B cell (primary cell): ENCODE measurements at regions not wholly inside any gene's neighbourhood (a gene's known extent, or its start where the extent isn't known, plus 50 kb on each side); places are given as distances from the start of the nearest gene placed in this dataset.
"Not testable (repeated sequence)": the region's sequence is repeated elsewhere in the genome, so short reads cannot be mapped to it uniquely, and the experiment has no call there.

Experiments
- ATAC-seq: fragments of 200-7000 bp; cut with Tn5 transposase; one replicate; pipeline ENCODE4 v1.10.0; 2021; ENCODE audit warnings: low read depth, mild to moderate bottlenecking, moderate number of reproducible peaks, moderate library complexity
- CTCF ChIA-PET: fragments of 350-600 bp; sonication (Branson Sonifier 250); formaldehyde crosslinking; loops from one replicate; lab custom pipeline; 2021; ENCODE audit warnings: antibody characterized with exemption, inconsistent platforms; lab: Charles Lee
- POLR2A ChIA-PET: fragments of 350-600 bp; sonication (Branson Sonifier 250); formaldehyde crosslinking; loops from one replicate; lab custom pipeline; 2021; ENCODE audit warnings: antibody characterized with exemption; lab: Charles Lee
- DNase-seq: peaks from one replicate; pipeline ENCODE4 v3.0.0; 2013
- H2AFZ ChIP-seq: 2 replicates; pipeline ENCODE4 v1.6.1; 2012; ENCODE audit warnings: mild to moderate bottlenecking, low read depth, low read length; ENCODE audit not compliant: insufficient read depth, poor library complexity, severe bottlenecking
- H3K27ac ChIP-seq, 2 donors: 1 replicate in 1 of 2; 2 replicates in 1 of 2; pipeline ENCODE4 v1.5.1; 2012 to 2013; ENCODE audit warnings: low read length in 2 of 2, mild to moderate bottlenecking in 2 of 2, moderate library complexity in 1 of 2
- H3K27me3 ChIP-seq, 4 experiments: fragments of 200-600 bp in 1 of 4; sonication (generic) in 1 of 4; replicated peaks in 1 of 4; 1 replicate in 2 of 4; 2 replicates in 2 of 4; pipeline versions ENCODE4 v1.6.1 to v1.7.0; 2013 to 2016; ENCODE audit warnings: low read length in 3 of 4, mild to moderate bottlenecking in 2 of 4, mixed read lengths in 1 of 4, moderate library complexity in 1 of 4; ENCODE audit not compliant: insufficient read depth in 4 of 4, control insufficient read depth in 3 of 4; ENCODE audit errors: control extremely low read depth in 1 of 4
- H3K36me3 ChIP-seq, 2 experiments: replicated peaks in 1 of 2; 1 replicate in 1 of 2; 2 replicates in 1 of 2; pipeline versions ENCODE4 v1.6.1 to v1.7.1; 2013; ENCODE audit warnings: low read length in 1 of 2; ENCODE audit not compliant: insufficient read depth in 2 of 2, control insufficient read depth in 1 of 2; ENCODE audit errors: control extremely low read depth in 1 of 2, extremely low read depth in 1 of 2
- H3K4me1 ChIP-seq, 2 donors: fragments of 200-600 bp in 1 of 2; sonication (generic) in 1 of 2; 1 replicate in 1 of 2; 2 replicates in 1 of 2; pipeline versions ENCODE4 v1.5.1 to v1.6.1; 2013 to 2017; ENCODE audit warnings: low read length in 2 of 2; ENCODE audit not compliant: control insufficient read depth in 2 of 2, insufficient read depth in 2 of 2
- H3K4me2 ChIP-seq: replicated peaks from 2 replicates; pipeline ENCODE3; 2012; ENCODE audit warnings: mild to moderate bottlenecking, low read depth, low read length; ENCODE audit not compliant: poor library complexity, severe bottlenecking
- H3K4me3 ChIP-seq, 5 experiments: fragments of 200-600 bp in 1 of 5; sonication (generic) in 1 of 5; 1 replicate in 3 of 5; 2 replicates in 2 of 5; pipeline versions ENCODE4 v1.5.1 to v1.7.0; 2011 to 2016; ENCODE audit warnings: low read length in 4 of 5, mild to moderate bottlenecking in 4 of 5, low read depth in 2 of 5, control low read depth in 1 of 5, moderate library complexity in 1 of 5; ENCODE audit not compliant: insufficient read depth in 1 of 5; ENCODE audit errors: control extremely low read depth in 1 of 5, extremely low read depth in 1 of 5
- H3K79me2 ChIP-seq: fragments of 200-600 bp; sonication (generic); one replicate; pipeline ENCODE4 v1.6.0; 2016; ENCODE audit warnings: low read length; ENCODE audit not compliant: control insufficient read depth, insufficient read depth
- H3K9ac ChIP-seq: fragments of 200-600 bp; sonication (generic); 2 replicates; pipeline ENCODE4 v1.6.1; 2017; ENCODE audit warnings: mild to moderate bottlenecking, low read length, moderate library complexity
- H3K9me3 ChIP-seq, 3 donors: one replicate each; pipeline versions ENCODE4 v1.6.1 to v1.7.1; 2013; ENCODE audit warnings: low read length in 2 of 3; ENCODE audit not compliant: control insufficient read depth in 2 of 3, insufficient read depth in 1 of 3; ENCODE audit errors: control extremely low read depth in 1 of 3
- H4K20me1 ChIP-seq: 2 replicates; pipeline ENCODE4 v1.6.0; 2012; ENCODE audit warnings: mild to moderate bottlenecking, low read length; ENCODE audit not compliant: insufficient read depth, control insufficient read depth, poor library complexity, severe bottlenecking
- H3K27ac Mint-ChIP-seq: one replicate; pipeline ENCODE4 v1.8.0; 2021; ENCODE audit warnings: mixed read lengths
- H3K27me3 Mint-ChIP-seq: one replicate; pipeline ENCODE4 v1.8.0; 2021; ENCODE audit warnings: mixed read lengths
- H3K4me1 Mint-ChIP-seq: one replicate; pipeline ENCODE4 v1.8.0; 2021; ENCODE audit warnings: mixed read lengths
- H3K4me3 Mint-ChIP-seq: one replicate; pipeline ENCODE4 v1.8.0; 2021; ENCODE audit warnings: mixed read lengths
- H3K9me3 Mint-ChIP-seq: one replicate; pipeline ENCODE4 v1.8.0; 2022; ENCODE audit warnings: mixed read lengths; ENCODE audit not compliant: insufficient read depth
- EZH2 ChIP-seq: IDR thresholded peaks from 2 replicates; pipeline ENCODE4 v1.6.1; 2012; ENCODE audit warnings: borderline replicate concordance, low read depth, mild to moderate bottlenecking, moderate library complexity, low read length; ENCODE audit not compliant: insufficient read depth, poor library complexity, severe bottlenecking
- WGBS: methylation state at CpG from one replicate; pipeline ENCODE4 v1.1.5; 2013; ENCODE audit warnings: missing lambda C conversion rate; ENCODE audit not compliant: insufficient coverage; 5-methylcytosine and 5-hydroxymethylcytosine counted together
- intact Hi-C: fragments of 100-400 bp; cut with micrococcal nuclease; formaldehyde crosslinking; loops from one replicate; pipeline ENCODE4 v1.10.0; 2022
- TF ChIP-seq, protein P1 (sequence below): fragments of 200-600 bp; IDR thresholded peaks from one replicate; pipeline ENCODE4 v1.8.0; 2022; ENCODE audit warnings: antibody characterized with exemption, mild to moderate bottlenecking

DNA sequence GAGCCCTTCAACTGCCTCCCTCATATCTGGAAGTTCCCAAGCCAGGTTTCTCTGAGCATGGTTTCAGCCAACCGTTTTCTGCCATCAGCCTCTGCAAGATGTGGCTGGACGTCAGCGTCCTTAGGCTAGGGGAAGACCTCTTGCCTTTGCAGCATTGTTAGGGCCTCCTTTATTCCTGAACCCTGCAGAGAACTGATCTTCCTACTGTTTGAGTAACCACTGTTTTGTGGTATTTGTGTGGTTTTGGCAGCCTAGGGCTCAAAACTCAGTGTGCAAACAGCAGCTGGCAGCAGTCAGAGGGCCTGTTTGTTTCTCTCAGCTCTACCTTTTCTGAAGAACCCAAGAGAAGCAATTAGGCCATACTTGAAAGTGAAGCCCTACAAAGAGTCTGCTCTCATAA, 83.4 kb upstream of the SEMA3E start:
- DNase-seq (no peak), ATAC-seq (no peak)
- no peak for TF ChIP-seq EZH2
- TF ChIP-seq, protein P1, sequence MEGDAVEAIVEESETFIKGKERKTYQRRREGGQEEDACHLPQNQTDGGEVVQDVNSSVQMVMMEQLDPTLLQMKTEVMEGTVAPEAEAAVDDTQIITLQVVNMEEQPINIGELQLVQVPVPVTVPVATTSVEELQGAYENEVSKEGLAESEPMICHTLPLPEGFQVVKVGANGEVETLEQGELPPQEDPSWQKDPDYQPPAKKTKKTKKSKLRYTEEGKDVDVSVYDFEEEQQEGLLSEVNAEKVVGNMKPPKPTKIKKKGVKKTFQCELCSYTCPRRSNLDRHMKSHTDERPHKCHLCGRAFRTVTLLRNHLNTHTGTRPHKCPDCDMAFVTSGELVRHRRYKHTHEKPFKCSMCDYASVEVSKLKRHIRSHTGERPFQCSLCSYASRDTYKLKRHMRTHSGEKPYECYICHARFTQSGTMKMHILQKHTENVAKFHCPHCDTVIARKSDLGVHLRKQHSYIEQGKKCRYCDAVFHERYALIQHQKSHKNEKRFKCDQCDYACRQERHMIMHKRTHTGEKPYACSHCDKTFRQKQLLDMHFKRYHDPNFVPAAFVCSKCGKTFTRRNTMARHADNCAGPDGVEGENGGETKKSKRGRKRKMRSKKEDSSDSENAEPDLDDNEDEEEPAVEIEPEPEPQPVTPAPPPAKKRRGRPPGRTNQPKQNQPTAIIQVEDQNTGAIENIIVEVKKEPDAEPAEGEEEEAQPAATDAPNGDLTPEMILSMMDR: no peak
- no peak overlapping the region for H3K4me2 ChIP-seq
- Mint-ChIP-seq H3K4me1 (no peaks in the 10 kb centered on the region), H3K4me3 (no peak overlapping the region), H3K9me3 (peaks cover 2% of the 10 kb centered on the region), H3K27me3 (no peaks in the 10 kb centered on the region), H3K27ac (no peak overlapping the region)
- WGBS: 94% methylated on average over 3 of the region's 3 CpGs
- H4K20me1 ChIP-seq: no peaks in the 10 kb centered on the region
- no peak overlapping the region for H3K4me3 ChIP-seq
- no peak overlapping the region for H3K27ac ChIP-seq
- no peaks in the 10 kb centered on the region for H3K27me3 ChIP-seq
- no peaks in the 10 kb centered on the region for H3K9me3 ChIP-seq
- H3K4me1 ChIP-seq: no peaks in the 10 kb centered on the region
- ChIA-PET CTCF (no interaction called here), POLR2A (no interaction called here)
- H3K79me2 ChIP-seq: no peaks in the 10 kb centered on the region
- no peak overlapping the region for H3K9ac ChIP-seq
- H2AFZ ChIP-seq: no peak overlapping the region
- intact Hi-C loops: no loop called here
- no peaks in the 10 kb centered on the region for H3K36me3 ChIP-seq

GRCh38 chr7:83731154-83731553, 82.2 kb upstream of the SEMA3E start:
- CTCF ChIA-PET: no interaction called here
- TF ChIP-seq EZH2: no peak
- TF ChIP-seq, protein P1: no peak
- no peaks in the 10 kb centered on the region for H3K4me1 ChIP-seq
- no peak overlapping the region for H3K9ac ChIP-seq
- ATAC-seq (no peak), DNase-seq (no peak)
- no peak overlapping the region for H2AFZ ChIP-seq
- no peak overlapping the region for H3K4me3 ChIP-seq
- H3K4me2 ChIP-seq: no peak overlapping the region
- H3K9me3 ChIP-seq: no peaks in the 10 kb centered on the region
- no peaks in the 10 kb centered on the region for H3K4me1 Mint-ChIP-seq
- intact Hi-C loops: no loop called here
- no peaks in the 10 kb centered on the region for H3K36me3 ChIP-seq
- H3K79me2 ChIP-seq: no peaks in the 10 kb centered on the region
- no peak overlapping the region for H3K27ac Mint-ChIP-seq
- H3K27me3 Mint-ChIP-seq: no peaks in the 10 kb centered on the region
- peaks cover 2% of the 10 kb centered on the region for H3K9me3 Mint-ChIP-seq
- H3K27ac ChIP-seq: no peak overlapping the region
- no peak overlapping the region for H3K4me3 Mint-ChIP-seq
- no peaks in the 10 kb centered on the region for H4K20me1 ChIP-seq
- H3K27me3 ChIP-seq: no peaks in the 10 kb centered on the region
- POLR2A ChIA-PET: no interaction called here

- H3K27me3 ChIP-seq, intact Hi-C loops, H3K79me2 ChIP-seq, H3K4me1 ChIP-seq, CTCF ChIA-PET, ATAC-seq, H3K4me3 Mint-ChIP-seq, H3K9ac ChIP-seq, H2AFZ ChIP-seq, POLR2A ChIA-PET, H4K20me1 ChIP-seq, H3K27me3 Mint-ChIP-seq, H3K4me1 Mint-ChIP-seq, DNase-seq, H3K36me3 ChIP-seq, H3K9me3 ChIP-seq, H3K27ac Mint-ChIP-seq, H3K4me2 ChIP-seq, H3K9me3 Mint-ChIP-seq, H3K27ac ChIP-seq, H3K4me3 ChIP-seq: not testable (repeated sequence)
- WGBS: 77% methylated on average over 6 of the region's 6 CpGs
Measured at GRCh38 chr7:83716923-83717322, 68.0 kb upstream of the SEMA3E start.
